GM12801 (cell line): ENCODE measurements at regions not wholly inside any gene's neighbourhood (a gene's known extent, or its start where the extent isn't known, plus 50 kb on each side); places are given as distances from the start of the nearest gene placed in this dataset.

Experiments
- TF ChIP-seq, protein P1 (sequence below): IDR thresholded peaks from one replicate; pipeline ENCODE4 v1.5.1; 2011; ENCODE audit warnings: control low read depth; ENCODE audit not compliant: insufficient read length; ENCODE audit errors: extremely low read depth

DNA sequence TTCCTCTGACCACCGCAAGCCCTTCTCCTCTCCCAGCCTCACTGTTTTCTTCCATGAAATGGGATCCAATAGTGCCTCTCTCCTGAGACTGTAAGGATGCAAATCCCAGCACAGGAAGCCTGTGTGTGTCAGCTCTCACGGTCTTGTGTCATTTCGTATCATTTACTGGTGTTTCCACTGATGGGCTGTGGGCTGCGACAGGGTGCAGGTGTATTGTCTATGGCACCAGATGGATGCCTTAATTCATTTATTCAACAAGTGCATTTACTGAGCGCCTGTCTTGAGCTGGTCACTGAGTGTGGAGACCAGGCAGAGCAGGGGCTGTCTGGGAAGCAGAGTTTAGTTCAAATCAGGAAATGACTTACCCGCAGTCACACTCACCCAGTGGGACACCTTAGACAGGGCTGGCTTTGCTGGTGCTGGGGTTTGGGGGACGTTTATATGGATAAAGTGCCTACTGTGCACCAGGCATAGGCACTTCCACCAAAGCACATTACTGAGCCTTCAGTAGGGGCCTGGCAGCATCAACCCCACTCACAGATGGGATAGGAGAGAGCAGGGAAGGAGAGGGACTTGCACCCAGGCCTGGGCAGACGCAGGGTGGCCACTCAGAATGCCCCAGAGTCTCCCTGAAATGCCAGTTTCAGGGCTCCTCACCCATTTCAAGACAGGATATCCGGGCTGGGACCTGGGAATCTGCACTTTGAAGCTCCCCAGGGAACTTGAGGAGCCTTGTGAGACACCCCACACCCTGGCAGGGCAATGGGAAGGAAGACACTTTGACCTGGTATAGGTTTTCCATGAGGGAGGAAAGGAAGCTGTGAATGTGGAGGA lies 398.9 kb downstream of the MATN1 start:
- TF ChIP-seq, protein P1, sequence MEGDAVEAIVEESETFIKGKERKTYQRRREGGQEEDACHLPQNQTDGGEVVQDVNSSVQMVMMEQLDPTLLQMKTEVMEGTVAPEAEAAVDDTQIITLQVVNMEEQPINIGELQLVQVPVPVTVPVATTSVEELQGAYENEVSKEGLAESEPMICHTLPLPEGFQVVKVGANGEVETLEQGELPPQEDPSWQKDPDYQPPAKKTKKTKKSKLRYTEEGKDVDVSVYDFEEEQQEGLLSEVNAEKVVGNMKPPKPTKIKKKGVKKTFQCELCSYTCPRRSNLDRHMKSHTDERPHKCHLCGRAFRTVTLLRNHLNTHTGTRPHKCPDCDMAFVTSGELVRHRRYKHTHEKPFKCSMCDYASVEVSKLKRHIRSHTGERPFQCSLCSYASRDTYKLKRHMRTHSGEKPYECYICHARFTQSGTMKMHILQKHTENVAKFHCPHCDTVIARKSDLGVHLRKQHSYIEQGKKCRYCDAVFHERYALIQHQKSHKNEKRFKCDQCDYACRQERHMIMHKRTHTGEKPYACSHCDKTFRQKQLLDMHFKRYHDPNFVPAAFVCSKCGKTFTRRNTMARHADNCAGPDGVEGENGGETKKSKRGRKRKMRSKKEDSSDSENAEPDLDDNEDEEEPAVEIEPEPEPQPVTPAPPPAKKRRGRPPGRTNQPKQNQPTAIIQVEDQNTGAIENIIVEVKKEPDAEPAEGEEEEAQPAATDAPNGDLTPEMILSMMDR: no peak

DNA sequence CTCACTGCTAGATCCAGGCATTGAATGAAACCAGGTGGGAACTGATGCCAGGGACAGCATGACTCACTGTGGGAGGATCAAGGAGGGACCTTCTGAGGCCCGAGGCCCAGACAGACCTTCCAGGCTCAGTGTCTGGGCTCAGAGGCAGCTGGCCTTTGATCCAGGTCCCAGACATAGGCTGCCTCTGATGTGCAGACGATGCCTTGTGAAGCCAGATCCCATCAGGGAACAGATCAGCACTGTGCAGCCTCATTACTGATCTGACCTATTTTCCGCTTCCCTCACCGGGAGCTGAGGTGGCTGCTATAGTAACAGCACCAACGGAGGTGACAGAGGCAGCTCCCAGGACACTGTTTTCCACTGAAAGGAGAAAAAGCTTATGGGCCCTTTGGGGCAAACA lies 399.5 kb downstream of the MATN1 start:
- TF ChIP-seq, protein P1: no peak

DNA sequence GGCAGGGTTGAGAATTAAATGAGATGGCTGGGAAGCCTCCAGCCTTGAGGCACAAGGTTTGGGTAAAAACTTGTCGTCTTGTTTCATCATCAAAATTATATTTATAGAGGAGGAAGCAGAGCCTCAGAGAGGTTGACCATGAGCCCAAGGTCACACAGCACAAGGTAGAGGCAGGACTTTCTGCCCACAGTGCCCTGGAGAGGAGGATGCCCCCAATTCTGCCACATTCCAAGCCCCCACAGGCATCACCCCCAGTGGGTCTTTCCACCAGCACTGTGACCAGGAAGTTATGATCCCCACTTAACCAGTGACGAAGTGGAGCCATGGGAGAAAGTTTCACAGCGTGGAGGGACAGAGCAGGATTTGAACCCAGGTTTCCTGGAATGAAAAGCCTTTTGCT lies 400.0 kb downstream of the MATN1 start:
- TF ChIP-seq, protein P1: no peak

DNA sequence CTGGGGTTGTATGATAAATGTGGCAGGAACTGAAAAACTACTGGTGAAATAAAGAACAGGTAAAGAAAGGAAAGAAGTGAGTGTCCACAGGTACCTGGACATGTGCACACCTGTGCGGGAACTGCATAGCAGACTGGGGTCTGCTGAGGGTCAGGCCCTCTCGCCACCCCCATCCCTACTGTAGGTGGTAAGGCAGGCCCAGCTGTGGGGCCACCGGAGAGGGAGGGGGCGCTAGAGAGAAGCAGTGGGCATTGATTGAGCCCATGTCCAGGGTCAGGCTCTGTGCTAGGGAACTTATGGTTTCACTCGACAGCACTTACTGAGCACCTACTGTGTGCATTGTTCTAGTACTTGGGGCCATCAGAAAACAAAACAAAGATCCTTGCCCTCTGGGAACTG lies 400.5 kb downstream of the MATN1 start:
- TF ChIP-seq, protein P1: no peak

DNA sequence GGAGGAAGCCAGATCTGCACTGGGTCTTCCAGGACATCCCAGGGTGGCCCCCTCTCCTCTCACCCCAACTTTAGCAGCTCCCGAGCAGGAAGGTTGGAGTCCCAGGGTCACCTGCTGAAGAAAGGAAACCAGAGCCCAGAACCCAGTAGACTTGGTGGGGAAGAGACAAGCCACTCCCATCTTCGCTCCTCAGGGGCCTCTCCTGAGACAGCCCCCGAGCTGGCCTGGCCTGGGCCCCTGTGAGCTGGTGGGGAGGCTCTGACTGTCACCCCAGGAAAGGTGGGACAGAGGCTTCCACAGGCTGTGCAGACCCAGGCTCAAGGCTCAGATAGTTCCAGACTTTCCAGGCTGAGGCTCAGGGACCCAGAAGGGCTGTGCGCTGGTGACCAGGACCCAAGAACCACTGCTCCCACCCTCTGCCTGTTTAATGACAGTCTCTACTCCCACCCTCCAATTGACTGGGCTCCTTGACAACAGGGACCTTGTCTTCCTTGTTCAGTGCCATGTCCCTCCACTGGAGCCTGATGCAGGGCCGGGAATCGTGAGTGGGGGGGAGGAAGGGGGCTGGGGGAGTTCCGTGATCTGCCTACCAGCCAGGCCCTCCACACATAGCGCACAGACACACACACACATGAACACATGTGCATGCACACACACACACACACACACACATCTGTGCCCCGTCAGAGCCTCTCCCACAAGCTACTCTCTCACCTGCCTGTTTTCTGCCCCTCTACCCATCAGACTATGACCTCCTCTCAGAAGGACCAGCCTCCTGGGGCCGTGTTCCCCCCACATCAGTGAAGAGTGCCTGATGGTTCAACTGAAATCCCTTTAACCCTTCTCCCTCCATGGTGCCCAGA lies 401.2 kb downstream of the MATN1 start:
- TF ChIP-seq, protein P1: no peak

DNA sequence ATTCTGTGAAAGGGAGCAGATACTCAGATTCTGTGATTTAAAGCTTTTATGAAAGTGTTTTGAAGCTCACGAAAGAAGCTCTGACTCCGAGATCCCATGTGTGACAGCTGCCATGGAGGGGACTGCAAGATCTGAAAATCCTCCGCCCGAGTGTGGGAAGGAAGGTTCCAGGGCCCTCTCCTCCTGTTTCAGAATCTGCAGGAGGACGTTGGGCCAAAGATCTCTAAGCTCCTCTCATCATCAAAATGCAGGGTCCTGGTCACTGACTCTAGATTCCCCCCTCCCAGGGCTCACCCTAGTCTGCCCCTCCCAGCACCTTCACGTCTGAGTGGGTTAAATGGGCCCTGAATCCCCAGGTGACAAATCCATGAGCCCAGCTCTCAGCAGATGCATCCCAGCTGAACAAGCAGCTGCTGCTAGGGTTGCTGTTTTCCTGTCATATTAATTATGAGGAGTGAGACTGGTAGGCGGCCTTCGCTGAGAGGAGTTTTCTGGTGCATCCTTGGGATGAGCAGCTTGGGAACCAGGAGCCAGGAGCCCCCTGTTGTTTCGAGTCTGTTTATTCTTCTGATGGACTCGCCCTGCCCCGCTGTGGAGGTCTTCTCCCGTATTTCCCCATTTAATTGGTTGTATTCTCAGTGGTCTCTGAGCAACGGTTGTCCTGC lies 402.0 kb downstream of the MATN1 start:
- TF ChIP-seq, protein P1: no peak

DNA sequence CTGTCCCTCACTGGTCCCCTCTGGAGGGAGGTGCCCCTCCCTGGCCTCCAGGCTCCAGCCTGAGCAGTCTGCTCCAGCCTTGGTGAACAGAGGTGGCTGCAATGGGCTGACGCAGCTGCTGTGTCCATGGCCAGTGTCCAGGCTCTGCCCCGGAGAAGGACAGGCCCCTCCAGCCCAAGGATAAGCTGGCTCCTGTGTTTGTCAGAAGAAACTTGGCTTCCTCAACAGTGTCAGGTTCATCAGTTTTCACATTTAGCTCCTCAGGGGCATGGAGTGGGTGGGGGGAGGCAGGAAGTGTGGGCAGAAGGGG lies 402.8 kb downstream of the MATN1 start:
- TF ChIP-seq, protein P1: no peak
